Neural cell (in vitro differentiated cells): ENCODE measurements at regions not wholly inside any gene's neighbourhood (a gene's known extent, or its start where the extent isn't known, plus 50 kb on each side); places are given as distances from the start of the nearest gene placed in this dataset.
"Not testable (repeated sequence)": the region's sequence is repeated elsewhere in the genome, so short reads cannot be mapped to it uniquely, and the experiment has no call there.

Source experiments
- H2AFZ ChIP-seq: fragments of 200-600, 300-800 bp; sonication (generic), shearing (Covaris generic); 2 replicates; pipeline ENCODE4 v1.6.0; 2014; ENCODE audit warnings: low read depth, mild to moderate bottlenecking, antibody characterized with exemption, low read length, moderate library complexity
- H3F3A ChIP-seq: fragments of 200-600 bp; shearing (Covaris generic); 2 replicates; pipeline ENCODE4 v1.6.1; 2016; ENCODE audit warnings: mild to moderate bottlenecking, moderate library complexity, mixed read lengths, antibody characterized with exemption, low read length; ENCODE audit not compliant: insufficient read depth, poor library complexity, severe bottlenecking
- H3K27ac ChIP-seq: fragments of 200-600, 300-800 bp; sonication (generic), shearing (Covaris generic); 2 replicates; pipeline ENCODE4 v1.5.1; 2014; ENCODE audit warnings: mild to moderate bottlenecking, low read length, moderate library complexity
- H3K27me3 ChIP-seq: fragments of 300-800, 200-600 bp; sonication (generic), shearing (Covaris generic); 2 replicates; pipeline ENCODE4 v1.6.0; 2014; ENCODE audit warnings: mild to moderate bottlenecking, low read depth, low read length, moderate library complexity; ENCODE audit not compliant: insufficient read depth
- H3K36me3 ChIP-seq: fragments of 300-800, 200-600 bp; sonication (generic), shearing (Covaris generic); 2 replicates; pipeline ENCODE4 v1.5.1; 2014; ENCODE audit warnings: mild to moderate bottlenecking, antibody characterized with exemption, low read length, moderate library complexity; ENCODE audit not compliant: insufficient read depth
- H3K4me2 ChIP-seq: fragments of 300-800, 200-600 bp; sonication (generic), shearing (Covaris generic); 2 replicates; pipeline ENCODE4 v1.6.0; 2014; ENCODE audit warnings: mild to moderate bottlenecking, low read length
- H3K4me3 ChIP-seq: fragments of 300-800, 200-600 bp; sonication (generic), shearing (Covaris generic); 2 replicates; pipeline ENCODE4 v1.5.1; 2014; ENCODE audit warnings: mild to moderate bottlenecking, low read length, moderate library complexity
- H3K79me2 ChIP-seq: fragments of 200-600 bp; shearing (Covaris generic); replicated peaks from 2 replicates; pipeline ENCODE4 v1.6.0; 2014; ENCODE audit warnings: mild to moderate bottlenecking, low read length, moderate library complexity; ENCODE audit not compliant: insufficient read depth
- H3K9ac ChIP-seq: fragments of 300-800, 200-600 bp; sonication (generic), shearing (Covaris generic); 2 replicates; pipeline ENCODE4 v1.6.1; 2016; ENCODE audit warnings: mild to moderate bottlenecking, low read length, mixed read lengths
- H3K9me2 ChIP-seq: fragments of 200-600 bp; shearing (Covaris generic); 2 replicates; pipeline ENCODE4 v1.6.1; 2016; ENCODE audit warnings: mild to moderate bottlenecking, low read length, mixed read lengths; ENCODE audit not compliant: insufficient read depth
- H3K9me3 ChIP-seq: fragments of 200-600, 300-800 bp; sonication (generic), shearing (Covaris generic); 2 replicates; pipeline ENCODE4 v1.6.1; 2016; ENCODE audit warnings: mild to moderate bottlenecking, mixed run types, low read length, moderate library complexity, mixed read lengths
- H4K20me1 ChIP-seq: fragments of 200-600 bp; shearing (Covaris generic); 2 replicates; pipeline ENCODE4 v1.6.1; 2016; ENCODE audit warnings: mild to moderate bottlenecking, mixed run types; ENCODE audit not compliant: insufficient read depth
- CTCF ChIP-seq: fragments of 450-650 bp; IDR thresholded peaks from 2 replicates; pipeline ENCODE4 v1.5.1; 2014; ENCODE audit warnings: antibody characterized with exemption, mild to moderate bottlenecking, moderate library complexity; ENCODE audit not compliant: poor library complexity, severe bottlenecking
- EP300 ChIP-seq: fragments of 450-650 bp; conservative IDR thresholded peaks from 2 replicates; pipeline ENCODE4 v1.6.1; 2014; ENCODE audit warnings: antibody characterized with exemption, mild to moderate bottlenecking, moderate library complexity; ENCODE audit not compliant: poor library complexity, severe bottlenecking
- EZH2 ChIP-seq: fragments of 200-600, 300-800 bp; shearing (Covaris generic), sonication (generic); IDR thresholded peaks from 2 replicates; pipeline ENCODE4 v1.6.1; 2014; ENCODE audit warnings: antibody characterized with exemption, low read length, borderline replicate concordance, mild to moderate bottlenecking; ENCODE audit not compliant: insufficient read depth, poor library complexity, severe bottlenecking
- MXI1 ChIP-seq: fragments of 450-650 bp; conservative IDR thresholded peaks from 2 replicates; pipeline ENCODE4 v1.6.1; 2014; ENCODE audit warnings: antibody characterized with exemption, mild to moderate bottlenecking; ENCODE audit not compliant: poor library complexity, severe bottlenecking
- POLR2AphosphoS5 ChIP-seq: IDR thresholded peaks from 2 replicates; pipeline ENCODE4 v1.6.1; 2012
- RAD21 ChIP-seq: fragments of 450-650 bp; conservative IDR thresholded peaks from 2 replicates; pipeline ENCODE4 v1.6.1; 2014; ENCODE audit warnings: antibody characterized with exemption, mild to moderate bottlenecking, moderate library complexity
- REST ChIP-seq: IDR thresholded peaks from 2 replicates; pipeline ENCODE4 v1.6.1; 2012; ENCODE audit warnings: borderline replicate concordance
- SMC3 ChIP-seq: fragments of 450-650 bp; conservative IDR thresholded peaks from 2 replicates; pipeline ENCODE4 v1.6.1; 2014; ENCODE audit warnings: antibody characterized with exemption, mild to moderate bottlenecking, moderate library complexity; ENCODE audit not compliant: poor library complexity
- TAF1 ChIP-seq: IDR thresholded peaks from 2 replicates; pipeline ENCODE4 v1.6.1; 2012; ENCODE audit warnings: low read depth

DNA sequence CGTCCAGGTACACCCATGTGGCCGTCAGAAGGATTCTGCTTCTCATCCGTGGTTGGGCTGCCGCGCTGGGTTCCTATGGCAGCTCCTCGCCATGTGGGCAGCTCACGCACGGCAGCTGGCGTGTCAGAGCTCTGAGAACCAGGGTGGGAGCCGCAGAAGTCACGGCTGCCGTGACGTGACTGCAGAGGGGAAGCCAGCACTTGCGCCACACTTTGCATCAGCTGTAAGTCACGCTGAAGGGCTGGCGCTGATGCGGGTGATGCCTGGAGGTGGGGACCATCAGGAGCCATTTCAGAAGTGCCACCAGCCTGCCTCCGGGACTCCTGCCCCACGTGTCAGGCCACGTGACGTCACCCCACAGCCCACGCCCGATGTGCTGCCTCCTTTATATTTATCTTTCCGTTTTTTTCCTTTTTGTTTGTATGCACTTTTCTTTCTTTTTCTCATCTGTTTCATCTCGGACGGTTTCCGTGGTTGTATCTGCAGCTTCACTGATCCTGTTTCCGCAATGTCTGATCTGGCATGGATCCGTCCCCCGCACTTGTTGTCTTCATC is 133.2 kb downstream of the IGLL1 start:
- no peaks in the 10 kb centered on the region for H3K79me2 ChIP-seq
- no peak overlapping the region for H3K4me2 ChIP-seq
- no peak for TF ChIP-seq POLR2AphosphoS5
- TF ChIP-seq TAF1 = no peak
- no peak for TF ChIP-seq RAD21
- TF ChIP-seq CTCF = no peak
- TF ChIP-seq MXI1 = no peak
- no peak for TF ChIP-seq EZH2
- no peak for TF ChIP-seq EP300
- no peak for TF ChIP-seq REST
- TF ChIP-seq SMC3 = no peak
- H3K4me3 ChIP-seq = no peak overlapping the region
- no peak overlapping the region for H2AFZ ChIP-seq
- peaks cover 4% of the 10 kb centered on the region for H3K9me3 ChIP-seq
- H3K36me3 ChIP-seq = no peaks in the 10 kb centered on the region
- H3K27ac ChIP-seq = no peak overlapping the region
- H3K9ac ChIP-seq = no peak overlapping the region
- H3K9me2 ChIP-seq = no peaks in the 10 kb centered on the region
- H3K27me3 ChIP-seq = no peaks in the 10 kb centered on the region
- no peaks in the 10 kb centered on the region for H3F3A ChIP-seq
- no peaks in the 10 kb centered on the region for H4K20me1 ChIP-seq

DNA sequence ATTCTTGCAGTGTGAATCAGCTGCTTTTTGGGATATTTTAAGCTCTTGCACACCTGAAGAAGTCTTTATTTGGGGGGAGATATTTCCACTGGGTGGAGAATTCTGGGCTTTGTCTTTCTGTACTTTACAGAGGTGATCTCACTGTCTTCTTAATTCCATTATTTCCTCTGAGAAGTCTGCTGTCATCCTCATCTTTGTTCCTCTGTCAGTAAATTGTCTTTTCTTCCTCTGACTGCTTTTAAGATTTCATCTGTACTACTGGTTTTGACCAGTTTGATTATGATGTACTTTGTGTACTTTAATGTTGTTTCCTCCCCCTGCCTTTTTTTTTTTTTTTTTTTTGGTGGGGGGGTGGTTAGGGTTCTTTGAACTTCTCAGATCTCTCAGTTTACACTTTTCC is 133.9 kb downstream of the IGLL1 start:
- H3K9me3 ChIP-seq, H3K4me2 ChIP-seq, H3K4me3 ChIP-seq, H3K79me2 ChIP-seq, H2AFZ ChIP-seq, H3K9ac ChIP-seq, H3K9me2 ChIP-seq, H3K36me3 ChIP-seq, H3K27ac ChIP-seq, H4K20me1 ChIP-seq, H3K27me3 ChIP-seq, H3F3A ChIP-seq: not testable (repeated sequence)

- not testable (repeated sequence) for H3K79me2 ChIP-seq, H3K27me3 ChIP-seq, H4K20me1 ChIP-seq, H3K27ac ChIP-seq, H3K9ac ChIP-seq, H3K9me3 ChIP-seq, H3K4me3 ChIP-seq, H3K4me2 ChIP-seq, H3K36me3 ChIP-seq, H3F3A ChIP-seq, H3K9me2 ChIP-seq, H2AFZ ChIP-seq
Observed at GRCh38 chr22:23443905-23444304, 136.2 kb downstream of the IGLL1 start.

- not testable (repeated sequence) for H3F3A ChIP-seq, H4K20me1 ChIP-seq, H3K79me2 ChIP-seq, H3K9me3 ChIP-seq, H3K4me2 ChIP-seq, H3K9ac ChIP-seq, H2AFZ ChIP-seq, H3K27me3 ChIP-seq, H3K36me3 ChIP-seq, H3K4me3 ChIP-seq, H3K9me2 ChIP-seq, H3K27ac ChIP-seq
Observed at GRCh38 chr22:23439581-23439980, 140.5 kb downstream of the IGLL1 start.
